Neuron (in vitro differentiated cells): ENCODE measurements at regions not wholly inside any gene's neighbourhood (a gene's known extent, or its start where the extent isn't known, plus 50 kb on each side); places are given as distances from the start of the nearest gene placed in this dataset.

ENCODE experiments used
- H2AFZ ChIP-seq: one replicate; pipeline ENCODE4 v1.6.1; 2013; ENCODE audit warnings: low read depth, mild to moderate bottlenecking, inconsistent platforms, low read length, moderate library complexity
- H3K27me3 ChIP-seq: one replicate; pipeline ENCODE4 v1.6.1; 2013; ENCODE audit warnings: low read length; ENCODE audit not compliant: insufficient read depth
- H3K36me3 ChIP-seq: one replicate; pipeline ENCODE4 v1.6.1; 2013; ENCODE audit warnings: low read length; ENCODE audit not compliant: insufficient read depth
- H3K4me1 ChIP-seq: one replicate; pipeline ENCODE4 v1.6.1; 2013; ENCODE audit warnings: low read length; ENCODE audit not compliant: insufficient read depth
- H3K4me3 ChIP-seq: 2 replicates; pipeline ENCODE4 v1.5.1; 2013; ENCODE audit warnings: mild to moderate bottlenecking, low read length, moderate library complexity
- H3K9me3 ChIP-seq: one replicate; pipeline ENCODE4 v1.6.1; 2013; ENCODE audit warnings: low read length

GRCh38 chr6:167583412-167583811, 243.3 kb upstream of the AFDN start:
- H3K4me1 ChIP-seq: peaks cover 41% of the 10 kb centered on the region
- no peaks in the 10 kb centered on the region for H3K36me3 ChIP-seq
- H3K4me3 ChIP-seq: no peak overlapping the region
- no peak overlapping the region for H2AFZ ChIP-seq
- H3K9me3 ChIP-seq: peaks cover 4% of the 10 kb centered on the region
- no peaks in the 10 kb centered on the region for H3K27me3 ChIP-seq

GRCh38 chr6:167588181-167588919, 238.4 kb upstream of the AFDN start:
- Histone ChIP-seq H3K36me3 (no peaks in the 10 kb centered on the region), H3K27me3 (no peaks in the 10 kb centered on the region), H3K4me1 (peaks cover 10% of the 10 kb centered on the region), H2AFZ (peak overlapping the region; percentile 19), H3K4me3 (no peak overlapping the region), H3K9me3 (peaks cover 7% of the 10 kb centered on the region)

- H2AFZ ChIP-seq: no peak overlapping the region
Measured at GRCh38 chr6:167588920-167589614, 237.6 kb upstream of the AFDN start.

GRCh38 chr6:167589615-167589940, 237.1 kb upstream of the AFDN start:
- Histone ChIP-seq H3K27me3 (no peaks in the 10 kb centered on the region), H3K4me1 (peaks cover 10% of the 10 kb centered on the region), H3K36me3 (no peaks in the 10 kb centered on the region), H3K9me3 (peaks cover 7% of the 10 kb centered on the region), H2AFZ (no peak overlapping the region), H3K4me3 (no peak overlapping the region)

More at GRCh38 chr6:167588920-167589614, 237.6 kb upstream of the AFDN start:
- H3K36me3 ChIP-seq: no peaks in the 10 kb centered on the region
- no peak overlapping the region for H3K4me3 ChIP-seq
- H3K9me3 ChIP-seq: peaks cover 7% of the 10 kb centered on the region
- H3K27me3 ChIP-seq: no peaks in the 10 kb centered on the region
- H3K4me1 ChIP-seq: peaks cover 10% of the 10 kb centered on the region

- Histone ChIP-seq H3K4me3 (no peak overlapping the region), H2AFZ (no peak overlapping the region), H3K9me3 (peaks cover 7% of the 10 kb centered on the region), H3K4me1 (peaks cover 10% of the 10 kb centered on the region), H3K36me3 (no peaks in the 10 kb centered on the region), H3K27me3 (no peaks in the 10 kb centered on the region)
Measured at GRCh38 chr6:167590193-167590592, 236.5 kb upstream of the AFDN start.
